Stimulated activated effector memory CD8-positive, alpha-beta T cell treated with anti-CD3 and anti-CD28 coated beads, Interleukin-12 subunit alpha, Interleukin-12 subunit beta, amount 100 ng/mL, for 72 hours (primary cell): ENCODE measurements at regions not wholly inside any gene's neighbourhood (a gene's known extent, or its start where the extent isn't known, plus 50 kb on each side); places are given as distances from the start of the nearest gene placed in this dataset.

Source experiments
- ATAC-seq: fragments of 150-1000 bp; cut with Tn5 transposase; 2 replicates; pipeline ENCODE4 v1.10.0; 2021
- DNase-seq, 2 donors: peaks; one replicate each; pipeline ENCODE4 v3.0.0; 2021 to 2022; ENCODE audit warnings: low spot score in 2 of 2
- H3K27ac Mint-ChIP-seq: one replicate; pipeline ENCODE4 v1.8.0; 2022; ENCODE audit warnings: mild to moderate bottlenecking, mixed read lengths
- H3K36me3 Mint-ChIP-seq: one replicate; pipeline ENCODE4 v1.8.0; 2022; ENCODE audit warnings: mild to moderate bottlenecking, mixed read lengths
- H3K4me1 Mint-ChIP-seq: one replicate; pipeline ENCODE4 v1.8.0; 2022; ENCODE audit warnings: mixed read lengths
- H3K4me3 Mint-ChIP-seq: one replicate; pipeline ENCODE4 v1.8.0; 2022; ENCODE audit warnings: mild to moderate bottlenecking, mixed read lengths
- H3K9me3 Mint-ChIP-seq: one replicate; pipeline ENCODE4 v1.8.0; 2022; ENCODE audit warnings: mixed read lengths

- Mint-ChIP-seq H3K27ac (no peak overlapping the region), H3K9me3 (peaks cover 6% of the 10 kb centered on the region), H3K4me3 (no peak overlapping the region), H3K36me3 (no peaks in the 10 kb centered on the region), H3K4me1 (no peaks in the 10 kb centered on the region)
- ATAC-seq, result no peak
- DNase-seq, result no peak
These were observed 127.6 kb downstream of the SOX1 start for GRCh38 chr13:112194579-112194978.

- H3K4me3 Mint-ChIP-seq, result no peak overlapping the region
- no peaks in the 10 kb centered on the region for H3K4me1 Mint-ChIP-seq
- DNase-seq (no peak), ATAC-seq (peak; percentile 19)
- H3K27ac Mint-ChIP-seq, result no peak overlapping the region
- no peaks in the 10 kb centered on the region for H3K9me3 Mint-ChIP-seq
- no peaks in the 10 kb centered on the region for H3K36me3 Mint-ChIP-seq
These were observed 131.6 kb downstream of the SOX1 start for GRCh38 chr13:112198396-112199010.

- no peak for ATAC-seq
- peaks cover 6% of the 10 kb centered on the region for H3K4me1 Mint-ChIP-seq
- no peaks in the 10 kb centered on the region for H3K9me3 Mint-ChIP-seq
- H3K36me3 Mint-ChIP-seq, result no peaks in the 10 kb centered on the region
- no peak for DNase-seq
- no peak overlapping the region for H3K4me3 Mint-ChIP-seq
- H3K27ac Mint-ChIP-seq, result no peak overlapping the region
These were observed 133.3 kb downstream of the SOX1 start for GRCh38 chr13:112200200-112200599.

GRCh38 chr13:112202266-112202665 is 135.3 kb downstream of the SOX1 start:
- H3K36me3 Mint-ChIP-seq, result no peaks in the 10 kb centered on the region
- H3K4me3 Mint-ChIP-seq, result no peak overlapping the region
- no peaks in the 10 kb centered on the region for H3K9me3 Mint-ChIP-seq
- H3K27ac Mint-ChIP-seq, result no peak overlapping the region
- DNase-seq, result no peak
- peaks cover 9% of the 10 kb centered on the region for H3K4me1 Mint-ChIP-seq
- ATAC-seq, result no peak

- no peak for ATAC-seq
- no peaks in the 10 kb centered on the region for H3K36me3 Mint-ChIP-seq
- no peaks in the 10 kb centered on the region for H3K9me3 Mint-ChIP-seq
- no peak overlapping the region for H3K4me3 Mint-ChIP-seq
- H3K27ac Mint-ChIP-seq, result no peak overlapping the region
- no peak for DNase-seq
- H3K4me1 Mint-ChIP-seq, result peaks cover 9% of the 10 kb centered on the region
These were observed 136.0 kb downstream of the SOX1 start for GRCh38 chr13:112202966-112203365.

- Mint-ChIP-seq H3K36me3 (no peaks in the 10 kb centered on the region), H3K4me3 (no peak overlapping the region), H3K9me3 (no peaks in the 10 kb centered on the region), H3K4me1 (peaks cover 9% of the 10 kb centered on the region), H3K27ac (no peak overlapping the region)
- DNase-seq, result no peak
- no peak for ATAC-seq
These were observed 136.7 kb downstream of the SOX1 start for GRCh38 chr13:112203614-112204013.

GRCh38 chr13:112204346-112205327 is 137.7 kb downstream of the SOX1 start:
- DNase-seq, result no peak
- Mint-ChIP-seq H3K4me3 (no peak overlapping the region), H3K27ac (no peak overlapping the region)

GRCh38 chr13:112205990-112206389 is 139.0 kb downstream of the SOX1 start:
- no peak overlapping the region for H3K27ac Mint-ChIP-seq
- H3K36me3 Mint-ChIP-seq, result no peaks in the 10 kb centered on the region
- DNase-seq (no peak), ATAC-seq (no peak)
- H3K4me1 Mint-ChIP-seq, result peaks cover 9% of the 10 kb centered on the region
- no peak overlapping the region for H3K4me3 Mint-ChIP-seq
- no peaks in the 10 kb centered on the region for H3K9me3 Mint-ChIP-seq

More at GRCh38 chr13:112204346-112205327, 137.7 kb downstream of the SOX1 start:
- H3K9me3 Mint-ChIP-seq, result no peaks in the 10 kb centered on the region
- no peaks in the 10 kb centered on the region for H3K36me3 Mint-ChIP-seq
- ATAC-seq, result no peak
- H3K4me1 Mint-ChIP-seq, result peaks cover 9% of the 10 kb centered on the region

GRCh38 chr13:112207129-112207528 is 140.2 kb downstream of the SOX1 start:
- Mint-ChIP-seq H3K36me3 (no peaks in the 10 kb centered on the region), H3K9me3 (no peaks in the 10 kb centered on the region), H3K4me3 (no peak overlapping the region), H3K4me1 (peaks cover 9% of the 10 kb centered on the region), H3K27ac (no peak overlapping the region)
- DNase-seq, result no peak
- ATAC-seq, result no peak

- Mint-ChIP-seq H3K4me1 (peaks cover 9% of the 10 kb centered on the region), H3K4me3 (no peak overlapping the region), H3K9me3 (no peaks in the 10 kb centered on the region), H3K36me3 (no peaks in the 10 kb centered on the region), H3K27ac (no peak overlapping the region)
- ATAC-seq, result no peak
- DNase-seq, result no peak
These were observed 141.7 kb downstream of the SOX1 start for GRCh38 chr13:112208656-112209055.

- Mint-ChIP-seq H3K36me3 (no peaks in the 10 kb centered on the region), H3K4me1 (peaks cover 9% of the 10 kb centered on the region), H3K9me3 (no peaks in the 10 kb centered on the region), H3K4me3 (no peak overlapping the region), H3K27ac (no peak overlapping the region)
- ATAC-seq (no peak), DNase-seq (no peak)
These were observed 142.3 kb downstream of the SOX1 start for GRCh38 chr13:112209266-112209665.

GRCh38 chr13:112209711-112210110 is 142.8 kb downstream of the SOX1 start:
- Mint-ChIP-seq H3K27ac (no peak overlapping the region), H3K9me3 (no peaks in the 10 kb centered on the region)

GRCh38 chr13:112210371-112210770 is 143.4 kb downstream of the SOX1 start:
- H3K36me3 Mint-ChIP-seq, result no peaks in the 10 kb centered on the region
- peaks cover 1% of the 10 kb centered on the region for H3K4me1 Mint-ChIP-seq
- ATAC-seq, result no peak
- H3K9me3 Mint-ChIP-seq, result no peaks in the 10 kb centered on the region
- no peak overlapping the region for H3K27ac Mint-ChIP-seq
- DNase-seq, result no peak
- no peak overlapping the region for H3K4me3 Mint-ChIP-seq

More at GRCh38 chr13:112209711-112210110, 142.8 kb downstream of the SOX1 start:
- ATAC-seq, result no peak
- Mint-ChIP-seq H3K4me1 (peaks cover 8% of the 10 kb centered on the region), H3K36me3 (no peaks in the 10 kb centered on the region), H3K4me3 (no peak overlapping the region)
- DNase-seq, result no peak

GRCh38 chr13:112212533-112212932 is 145.6 kb downstream of the SOX1 start:
- no peak overlapping the region for H3K4me3 Mint-ChIP-seq
- ATAC-seq (no peak), DNase-seq (no peak)
- no peaks in the 10 kb centered on the region for H3K9me3 Mint-ChIP-seq
- H3K4me1 Mint-ChIP-seq, result no peaks in the 10 kb centered on the region
- no peaks in the 10 kb centered on the region for H3K36me3 Mint-ChIP-seq
- H3K27ac Mint-ChIP-seq, result no peak overlapping the region

GRCh38 chr13:112213467-112214255 is 146.7 kb downstream of the SOX1 start:
- ATAC-seq (no peak), DNase-seq (no peak)
- H3K9me3 Mint-ChIP-seq, result no peaks in the 10 kb centered on the region
- no peaks in the 10 kb centered on the region for H3K4me1 Mint-ChIP-seq
- H3K36me3 Mint-ChIP-seq, result no peaks in the 10 kb centered on the region
- no peak overlapping the region for H3K27ac Mint-ChIP-seq
- H3K4me3 Mint-ChIP-seq, result no peak overlapping the region
